Activated CD8-positive, alpha-beta memory T cell treated with anti-CD3 and anti-CD28 coated beads, Interleukin-2, amount 50 U/mL, for 1 hour (primary cell): ENCODE measurements at regions not wholly inside any gene's neighbourhood (a gene's known extent, or its start where the extent isn't known, plus 50 kb on each side); places are given as distances from the start of the nearest gene placed in this dataset.

Experiments
- DNase-seq: peaks from one replicate; pipeline ENCODE4 v3.0.0-alpha.2; 2020; ENCODE audit errors: extremely low read depth

GRCh38 chr5:108649106-108649505 lies 98.6 kb upstream of the FER start:
- no peak for DNase-seq

- DNase-seq = peak; percentile 9
These were observed 105.4 kb upstream of the FER start for GRCh38 chr5:108642170-108642906.

- DNase-seq = no peak
These were observed 106.1 kb upstream of the FER start for GRCh38 chr5:108641596-108641995.

DNA sequence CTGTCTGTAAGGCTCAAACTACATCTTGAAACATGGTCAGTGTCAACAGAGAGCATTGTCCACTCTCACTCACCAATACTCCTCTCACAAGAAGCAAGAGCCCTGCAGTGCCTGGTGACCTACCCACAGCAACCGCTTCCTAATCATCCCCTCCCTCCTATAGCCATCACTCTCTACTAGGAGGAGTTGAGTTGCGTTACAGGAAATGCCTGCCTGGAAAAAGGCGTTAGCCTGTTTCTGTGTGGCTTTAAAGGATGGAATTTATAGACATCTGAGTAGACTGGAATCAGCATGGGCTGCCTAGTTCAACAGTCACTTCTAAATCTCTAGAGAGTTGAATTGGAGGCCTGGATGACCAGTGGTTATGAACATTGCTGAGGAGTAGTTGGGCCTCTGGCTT lies 108.3 kb upstream of the FER start:
- no peak for DNase-seq

DNA sequence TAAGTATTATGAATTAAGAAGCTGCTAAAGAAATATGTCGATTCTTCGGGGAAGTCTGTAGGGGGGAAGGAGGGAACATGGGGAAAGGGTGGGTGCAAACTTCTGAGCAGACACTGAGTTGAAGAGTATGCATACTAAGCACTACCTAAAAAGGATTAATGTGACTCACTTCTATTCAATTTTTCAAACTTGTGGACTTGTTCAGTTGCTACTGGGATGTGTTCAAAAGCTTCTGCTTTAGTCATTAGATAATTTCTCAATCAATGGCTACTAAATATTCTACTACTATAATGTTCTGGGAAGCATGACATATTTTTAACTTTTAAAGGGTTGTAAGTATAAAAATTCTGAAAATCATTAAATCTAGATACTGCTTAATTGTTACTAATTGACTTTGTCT lies 109.7 kb upstream of the FER start:
- no peak for DNase-seq

- no peak for DNase-seq
These were observed 110.6 kb upstream of the FER start for GRCh38 chr5:108637134-108637533.

DNA sequence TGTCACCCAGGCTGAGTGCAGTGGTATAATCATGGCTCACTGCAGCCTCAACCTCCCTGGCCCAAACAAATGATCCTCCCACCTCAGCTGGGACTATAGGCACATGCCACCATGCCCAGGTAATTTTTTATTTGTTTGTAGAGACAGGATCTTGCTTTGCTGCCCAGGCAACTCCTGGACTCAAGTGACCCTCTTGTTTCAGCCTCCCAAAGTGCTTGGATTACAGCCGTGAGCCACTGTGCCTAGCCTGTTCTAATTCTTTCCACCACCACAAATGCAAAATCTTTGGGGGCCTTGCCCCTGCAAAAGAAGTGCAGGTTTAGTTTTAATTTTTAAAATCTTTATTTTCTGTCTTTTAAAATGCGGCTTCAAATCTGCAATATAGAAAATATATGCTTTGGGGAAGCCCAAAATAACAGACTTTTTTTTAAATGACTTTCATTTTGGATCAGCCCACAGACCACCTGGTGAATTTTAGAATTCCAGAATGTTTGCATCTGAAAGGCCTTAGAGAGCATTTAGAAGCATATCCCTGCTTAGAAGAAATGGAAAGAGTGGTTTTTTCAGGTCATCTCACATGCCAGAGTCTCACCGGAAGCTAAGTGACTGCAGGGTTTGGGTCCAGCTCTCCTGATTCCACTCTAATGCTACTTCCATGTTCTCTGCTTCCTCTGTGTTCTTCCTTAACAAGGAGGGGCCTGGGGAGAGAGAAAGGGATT lies 111.4 kb upstream of the FER start:
- DNase-seq = no peak

DNA sequence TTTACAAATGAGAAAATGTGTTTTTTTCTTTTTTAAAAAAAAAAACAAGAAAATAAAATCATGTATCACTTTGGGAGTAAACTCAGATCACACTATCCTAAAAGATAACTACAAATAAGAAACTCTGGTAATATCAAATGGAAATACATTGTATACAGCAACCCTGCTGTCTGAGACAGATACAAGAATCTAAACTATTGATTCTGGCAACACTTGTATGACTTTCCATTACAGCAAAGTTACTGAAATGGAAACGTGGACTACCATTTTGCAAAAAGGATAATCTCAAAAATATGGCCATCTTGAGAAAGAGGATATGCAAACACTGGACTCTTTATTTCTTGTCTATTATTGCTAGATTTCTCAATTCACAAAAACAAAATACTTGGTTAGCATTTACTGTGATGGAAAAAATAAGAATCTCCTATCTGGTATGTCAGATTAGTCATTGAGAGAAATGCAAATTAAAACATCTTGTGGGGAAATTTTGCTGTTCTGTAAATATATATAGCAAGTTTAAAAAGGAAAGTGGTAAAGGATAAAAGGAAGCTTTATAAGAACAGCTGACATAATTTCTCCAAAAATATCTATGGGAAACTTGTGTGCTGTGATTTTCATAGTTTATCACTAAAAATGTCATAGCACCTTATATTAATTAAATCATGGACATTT lies 112.9 kb upstream of the FER start:
- DNase-seq = no peak

DNA sequence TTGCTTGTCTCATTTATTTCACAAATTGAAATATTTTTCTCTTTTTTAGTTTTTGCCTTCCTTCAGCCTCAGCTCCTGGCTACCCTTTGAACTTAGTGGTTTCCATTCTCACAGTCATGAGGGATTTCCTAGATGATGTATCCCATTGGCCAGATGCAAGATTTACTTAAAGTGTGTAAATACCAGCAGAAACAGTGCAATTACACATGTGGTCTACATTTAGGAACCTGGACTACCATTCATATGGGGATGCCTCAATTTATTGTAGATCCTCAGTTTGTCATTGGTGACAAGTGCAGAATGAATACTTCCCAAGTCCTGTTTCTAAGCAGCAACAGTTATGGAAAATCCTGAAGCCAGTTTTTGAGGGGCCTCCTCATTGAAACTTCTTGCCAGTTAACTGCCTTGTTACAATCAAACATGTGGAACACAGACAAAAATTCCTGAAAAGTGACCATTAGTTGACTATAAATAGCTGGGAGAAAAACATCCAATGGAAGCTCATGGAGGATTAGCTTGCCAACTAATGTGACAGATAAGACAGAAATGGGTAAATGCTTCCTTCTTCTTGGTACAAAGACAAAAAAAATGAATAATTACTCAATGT lies 113.6 kb upstream of the FER start:
- no peak for DNase-seq

GRCh38 chr5:108629779-108630528 lies 117.7 kb upstream of the FER start:
- no peak for DNase-seq

- no peak for DNase-seq
These were observed 122.0 kb upstream of the FER start for GRCh38 chr5:108625654-108626053.

DNA sequence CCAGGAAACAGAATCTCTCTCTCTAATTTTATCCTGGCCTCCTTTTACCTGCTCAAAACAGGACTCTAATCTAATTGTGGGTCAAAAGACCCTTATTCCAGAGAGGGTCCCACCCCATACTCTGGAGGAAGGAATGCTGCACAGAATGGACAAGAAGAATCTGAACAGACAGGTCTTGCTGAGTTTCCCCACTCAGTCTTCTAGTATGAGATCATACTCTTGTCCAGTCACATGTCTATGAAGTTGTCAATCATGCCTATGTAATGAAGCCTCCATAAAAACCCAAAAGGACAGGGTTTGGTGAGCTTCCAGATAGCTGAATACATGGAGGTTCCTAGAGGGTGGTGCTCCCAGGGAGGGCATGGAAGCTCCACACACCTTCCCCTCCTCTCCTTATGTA lies 123.9 kb upstream of the FER start:
- DNase-seq = no peak

GRCh38 chr5:108620516-108620915 lies 127.2 kb upstream of the FER start:
- no peak for DNase-seq

DNA sequence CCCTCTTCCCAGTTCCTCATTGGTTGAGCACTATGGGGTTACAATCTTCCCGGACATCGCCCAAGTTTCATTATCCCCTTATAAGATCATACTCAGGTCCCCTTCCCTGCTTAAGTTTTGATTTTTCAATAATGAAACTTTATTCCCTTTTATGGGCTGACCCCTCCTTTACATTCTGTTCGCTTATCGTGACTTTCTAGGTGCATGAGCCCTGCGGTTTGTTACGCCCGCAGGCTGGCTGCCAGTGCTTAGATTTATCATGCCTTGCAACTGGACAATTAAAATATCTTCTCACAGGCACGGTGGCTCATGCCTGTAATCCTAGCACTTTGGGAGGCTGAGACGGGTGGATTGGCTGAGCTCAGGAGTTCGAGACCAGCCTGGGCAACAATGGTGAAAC lies 127.9 kb upstream of the FER start:
- no peak for DNase-seq

- DNase-seq = no peak
These were observed 129.9 kb upstream of the FER start for GRCh38 chr5:108617467-108618435.

- no peak for DNase-seq
These were observed 132.5 kb upstream of the FER start for GRCh38 chr5:108615216-108615615.

GRCh38 chr5:108607421-108607820 lies 140.3 kb upstream of the FER start:
- DNase-seq = no peak

- DNase-seq = no peak
These were observed 141.5 kb upstream of the FER start for GRCh38 chr5:108606185-108606584.

GRCh38 chr5:108602830-108603229 lies 144.9 kb upstream of the FER start:
- DNase-seq = no peak

DNA sequence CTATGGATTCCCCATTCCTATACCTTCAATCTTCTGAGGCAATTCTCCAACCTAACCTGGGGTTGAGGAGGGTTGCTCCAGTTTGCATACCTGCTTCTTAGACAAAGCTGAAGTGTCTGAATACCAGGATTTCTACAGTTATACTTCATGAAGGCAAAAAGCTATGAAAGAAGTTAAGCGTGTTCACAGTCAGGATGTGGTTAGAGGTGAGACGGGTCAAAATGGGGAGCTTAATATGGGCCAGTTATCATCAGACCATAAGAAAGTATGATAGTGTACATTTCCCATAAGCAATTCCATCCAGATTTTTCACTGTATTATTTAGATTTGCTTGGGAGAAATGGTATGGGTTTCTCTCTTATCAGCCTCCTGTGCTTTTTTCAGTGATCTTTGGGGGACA lies 156.9 kb upstream of the FER start:
- no peak for DNase-seq

DNA sequence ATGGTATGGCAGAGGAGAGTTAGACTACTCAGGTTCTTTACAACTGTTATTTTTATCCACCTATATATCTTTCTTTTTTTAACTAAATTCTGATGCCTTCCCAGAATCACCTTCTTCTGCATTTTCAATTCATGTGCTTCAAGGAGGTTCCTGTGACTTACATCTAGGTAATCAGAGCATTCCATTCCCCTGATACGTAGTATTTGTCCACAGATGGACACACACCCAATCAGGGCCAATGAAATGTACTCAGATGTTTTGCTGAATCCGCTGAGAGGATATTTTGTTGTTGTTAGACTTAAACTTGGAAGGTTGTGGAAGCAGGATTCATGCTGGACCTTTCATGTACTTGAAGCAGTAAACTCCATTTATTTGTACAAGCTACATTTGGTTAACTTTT lies 159.4 kb upstream of the FER start:
- no peak for DNase-seq
